Pulmonary artery endothelial cell (primary cell): ENCODE measurements at regions not wholly inside any gene's neighbourhood (a gene's known extent, or its start where the extent isn't known, plus 50 kb on each side); places are given as distances from the start of the nearest gene placed in this dataset.

ENCODE experiments used
- DNase-seq: peaks from one replicate; pipeline ENCODE4 v3.0.0-alpha.2; 2011; ENCODE audit warnings: low read depth, low spot score

- no peak for DNase-seq
Measured at GRCh38 chr2:240208631-240209211, 68.3 kb upstream of the OTOS start.

- no peak for DNase-seq
Measured at GRCh38 chr2:240209493-240209892, 69.0 kb upstream of the OTOS start.

DNA sequence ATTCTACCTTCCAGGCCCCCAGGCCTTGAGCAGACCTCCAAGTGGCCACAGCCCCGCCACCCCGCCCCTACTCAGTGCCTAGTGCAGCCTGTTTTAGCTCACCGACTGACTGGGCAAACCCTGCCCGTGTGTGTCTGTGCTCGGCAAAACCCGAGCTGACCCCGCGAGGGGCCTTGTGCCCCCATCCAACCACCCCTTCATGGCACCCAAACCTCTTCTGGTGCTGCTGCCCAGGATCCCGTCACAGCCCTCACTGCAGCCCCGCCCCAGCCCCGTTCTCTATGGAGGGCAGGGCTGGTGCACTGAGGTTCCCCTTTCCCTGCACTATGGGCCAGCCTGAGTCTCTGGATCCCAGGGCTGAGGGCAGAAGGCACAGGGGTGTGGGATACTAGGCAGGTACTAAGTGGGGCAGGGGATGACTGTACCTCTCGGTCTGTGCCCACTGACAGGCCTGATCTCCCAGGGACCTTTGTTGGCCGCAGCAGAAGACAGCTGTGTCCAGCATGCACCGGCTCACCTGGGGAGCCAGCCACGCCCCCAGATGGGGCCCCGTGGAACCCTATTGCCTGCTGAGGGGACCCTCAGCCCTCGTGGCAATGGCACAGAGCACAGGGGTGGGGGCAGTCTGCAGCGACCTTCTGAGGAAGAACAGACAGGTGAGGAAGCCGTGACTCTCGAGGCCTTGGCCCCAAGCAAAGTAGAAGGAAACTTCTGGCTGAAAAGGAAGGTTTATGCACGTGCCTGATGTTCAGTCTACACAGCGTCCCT, 69.9 kb upstream of the OTOS start:
- no peak for DNase-seq

DNA sequence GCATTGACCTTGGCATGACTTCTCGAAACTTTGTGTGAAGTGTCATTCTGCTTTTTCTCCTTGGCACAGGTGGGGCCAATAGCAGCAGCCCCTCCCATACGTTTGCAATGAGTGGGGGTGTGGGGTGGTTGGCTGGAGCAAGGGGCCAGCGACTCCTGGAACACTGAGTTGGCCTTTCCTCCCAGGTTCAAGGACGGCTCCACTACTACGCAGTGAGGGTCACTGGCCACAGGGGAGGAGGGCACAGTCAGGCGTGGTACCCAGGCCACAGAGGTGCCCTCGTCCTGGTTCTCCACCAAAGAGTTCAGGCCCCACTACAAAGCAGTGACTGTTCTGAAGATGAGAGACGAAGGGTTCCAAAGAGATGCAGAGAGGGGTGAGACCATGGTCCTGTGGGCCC, 70.6 kb upstream of the OTOS start:
- DNase-seq = no peak

DNA sequence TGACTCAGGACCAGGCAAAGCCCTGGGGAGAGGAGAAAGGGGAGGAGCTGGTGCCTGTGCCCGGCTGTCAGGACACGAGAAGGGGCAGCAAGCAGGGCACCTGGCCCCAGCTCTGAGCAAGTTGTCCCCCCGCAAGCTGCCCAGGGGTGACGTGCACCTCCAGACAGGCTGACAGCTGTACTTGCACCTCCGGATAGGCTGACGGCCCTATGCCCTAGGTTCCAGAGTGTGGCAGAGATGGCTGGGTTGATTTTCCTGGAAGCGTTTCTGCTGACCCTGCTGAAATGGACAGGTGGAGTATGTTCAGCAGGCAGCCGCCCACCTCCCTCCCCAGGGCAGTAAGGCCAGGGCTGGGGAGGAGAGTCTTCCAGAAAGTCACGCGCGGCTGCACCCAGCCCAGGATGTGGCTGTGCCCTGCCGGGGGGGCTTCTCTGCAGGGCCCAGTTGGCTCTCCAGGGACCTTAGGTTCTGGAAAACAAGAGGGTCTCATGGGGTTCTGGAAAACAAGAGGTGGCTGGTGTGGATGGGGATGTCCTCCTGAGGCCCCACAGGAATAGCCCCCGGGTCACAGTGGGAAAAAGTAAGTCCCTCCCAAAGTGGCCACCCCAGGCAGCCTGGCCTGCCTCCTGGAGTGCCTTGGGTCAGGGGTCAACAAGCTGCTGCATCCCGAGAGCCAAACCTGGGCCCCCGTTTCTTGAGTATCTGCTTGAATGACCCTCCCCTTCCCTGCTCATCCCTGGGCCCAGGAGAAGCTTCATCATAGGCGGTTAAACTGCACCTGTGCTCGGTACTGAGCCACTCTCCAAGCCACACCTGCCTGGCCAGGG, 71.4 kb upstream of the OTOS start:
- DNase-seq = no peak

DNA sequence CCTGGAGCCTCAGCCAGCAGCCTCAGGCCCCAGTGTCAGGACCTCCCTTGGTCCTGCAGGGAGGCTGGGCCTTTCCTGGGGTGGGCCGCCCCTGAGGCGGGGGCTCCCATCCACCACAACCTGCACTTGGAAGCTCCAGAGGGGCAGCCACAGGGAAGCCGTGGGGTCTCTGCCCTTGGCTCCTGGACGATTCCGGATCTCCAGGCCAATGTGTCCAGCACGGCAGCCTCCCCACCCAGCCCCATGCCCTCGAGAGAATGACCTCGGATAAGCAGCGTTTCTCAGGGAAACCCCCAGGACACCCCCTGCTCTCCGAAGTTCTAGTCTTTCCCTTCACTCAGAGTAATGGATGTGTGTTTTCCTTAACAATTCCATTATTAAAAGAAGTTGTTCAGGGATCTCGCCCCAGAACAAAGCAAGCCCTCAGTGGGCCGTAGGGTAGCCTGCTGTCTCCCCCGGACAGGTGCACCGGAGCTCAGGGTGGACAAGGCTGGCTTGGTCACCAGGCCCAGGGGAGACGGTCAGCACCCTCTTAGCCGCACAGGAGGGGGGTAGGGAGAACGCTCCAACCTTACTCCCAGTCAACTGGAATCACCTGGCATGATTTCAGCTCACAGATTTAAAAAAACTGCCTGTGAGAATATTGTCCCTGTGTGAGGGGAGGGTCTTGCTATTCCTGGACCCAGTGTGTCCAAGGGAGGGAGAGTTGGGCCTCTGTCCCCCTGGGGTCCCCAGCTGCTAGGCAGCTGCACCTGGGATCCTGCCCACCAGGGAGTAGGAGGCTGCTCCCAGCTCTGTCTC, 72.2 kb upstream of the OTOS start:
- DNase-seq = no peak

- no peak for DNase-seq
Measured at GRCh38 chr2:240213226-240213475, 72.7 kb upstream of the OTOS start.

DNA sequence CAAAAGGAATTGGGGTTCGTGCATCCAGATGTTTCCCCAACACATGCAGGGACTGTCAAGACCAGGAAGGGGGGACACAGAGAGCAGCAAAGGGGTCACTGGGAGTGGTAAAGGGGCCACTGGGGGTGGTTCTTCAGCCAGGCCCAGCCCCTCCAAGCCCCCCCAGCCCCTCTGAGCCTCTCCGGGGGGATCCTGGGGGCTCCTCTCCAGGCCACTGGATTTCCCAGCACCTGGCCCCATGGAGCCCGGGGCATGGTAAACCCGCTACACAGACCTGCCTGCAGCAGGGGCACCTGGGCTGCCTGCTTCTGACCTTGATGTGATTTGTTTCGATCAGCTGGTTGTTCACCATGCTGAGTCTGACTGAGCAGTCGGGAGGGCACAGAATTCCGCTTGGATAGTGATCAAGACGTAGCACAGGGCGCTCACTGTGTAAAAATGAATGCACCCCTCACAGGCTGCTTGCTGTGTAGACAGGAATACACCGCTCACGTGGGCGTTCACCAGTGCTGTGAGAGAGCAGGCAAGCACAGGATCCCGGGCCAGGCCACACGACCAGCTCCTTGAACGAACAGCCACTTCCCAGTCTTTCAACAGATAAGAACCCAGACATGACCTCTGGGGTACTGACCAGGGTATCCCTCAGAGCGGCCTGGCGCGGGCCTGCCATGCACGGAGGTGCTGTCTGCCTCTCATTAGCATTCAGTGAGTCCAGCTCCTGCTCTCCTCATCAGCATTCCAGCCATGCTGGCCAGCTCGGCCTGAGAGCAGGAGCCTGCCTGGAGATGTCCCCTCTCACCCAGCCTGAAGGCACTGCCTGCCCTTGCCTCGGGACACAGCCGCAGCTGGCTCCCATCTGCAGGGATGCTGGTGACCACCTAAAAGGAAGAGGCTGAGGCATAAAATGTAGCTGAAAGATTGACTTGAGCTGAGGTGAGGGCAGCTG, 73.3 kb upstream of the OTOS start:
- no peak for DNase-seq

- DNase-seq = no peak
Measured at GRCh38 chr2:240214790-240215675, 74.6 kb upstream of the OTOS start.

DNA sequence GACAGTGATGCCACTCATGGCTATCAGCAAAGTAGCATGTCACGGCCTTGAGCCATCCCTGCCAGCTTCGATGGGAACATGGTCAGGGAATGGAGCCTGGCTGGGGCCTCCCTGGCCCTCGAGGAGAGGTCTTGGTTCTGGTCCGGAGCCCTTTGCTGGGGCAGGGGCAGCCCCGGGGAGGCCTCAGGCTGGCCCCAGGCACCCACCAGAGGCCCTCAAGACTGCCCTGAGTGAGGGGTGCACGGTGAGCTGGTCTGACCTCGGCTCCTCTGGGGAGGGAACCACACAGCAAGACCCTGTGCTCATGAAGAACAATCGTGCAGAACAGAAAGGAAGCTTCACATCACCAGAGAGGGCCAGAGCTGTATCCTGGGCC, 75.2 kb upstream of the OTOS start:
- DNase-seq = no peak

- no peak for DNase-seq
Measured at GRCh38 chr2:240216167-240216566, 75.7 kb upstream of the OTOS start.

DNA sequence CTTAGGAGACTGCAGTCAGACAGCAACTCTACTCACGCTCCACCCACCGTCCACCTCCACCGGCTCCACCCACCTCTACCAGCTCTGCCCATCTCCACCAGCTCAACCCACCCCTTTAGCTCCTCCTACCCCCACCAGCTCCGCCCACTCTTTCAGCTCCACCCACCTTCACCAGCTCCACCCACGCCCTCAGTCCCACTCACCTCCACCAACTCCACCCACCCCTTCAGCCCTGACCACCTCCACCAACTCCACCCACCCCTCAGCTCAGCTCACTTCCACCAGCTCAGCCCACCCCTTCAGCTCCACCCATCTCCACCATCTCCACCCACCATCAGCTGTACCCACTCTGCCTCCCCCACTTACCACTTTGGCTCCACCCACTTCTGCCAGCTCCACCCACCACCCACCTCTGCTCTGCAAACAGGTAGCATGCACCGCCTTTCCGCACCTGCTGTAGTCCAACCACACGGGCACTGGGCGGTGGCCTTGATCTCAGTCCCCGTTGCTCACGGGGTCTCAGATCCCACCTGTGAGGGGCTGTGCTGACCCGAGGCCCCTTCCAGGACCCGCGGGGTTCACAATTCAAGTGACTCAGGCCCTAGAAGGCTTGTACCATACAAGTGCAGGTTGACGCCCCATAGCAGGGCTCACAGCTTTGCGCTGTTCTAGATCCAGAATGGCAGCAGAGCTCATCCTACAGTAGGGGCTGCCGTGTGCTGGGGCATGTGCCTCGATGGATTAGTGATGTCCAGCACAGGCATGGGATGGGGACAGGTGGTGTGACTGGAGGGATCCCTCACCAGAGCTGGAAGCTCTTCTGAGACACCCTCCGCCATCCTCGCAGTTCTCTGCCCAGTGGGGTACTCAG, 77.2 kb upstream of the OTOS start:
- DNase-seq = no peak

- no peak for DNase-seq
Measured at GRCh38 chr2:240219208-240219890, 78.9 kb upstream of the OTOS start.

GRCh38 chr2:240220371-240220770, 79.9 kb upstream of the OTOS start:
- DNase-seq = no peak

DNA sequence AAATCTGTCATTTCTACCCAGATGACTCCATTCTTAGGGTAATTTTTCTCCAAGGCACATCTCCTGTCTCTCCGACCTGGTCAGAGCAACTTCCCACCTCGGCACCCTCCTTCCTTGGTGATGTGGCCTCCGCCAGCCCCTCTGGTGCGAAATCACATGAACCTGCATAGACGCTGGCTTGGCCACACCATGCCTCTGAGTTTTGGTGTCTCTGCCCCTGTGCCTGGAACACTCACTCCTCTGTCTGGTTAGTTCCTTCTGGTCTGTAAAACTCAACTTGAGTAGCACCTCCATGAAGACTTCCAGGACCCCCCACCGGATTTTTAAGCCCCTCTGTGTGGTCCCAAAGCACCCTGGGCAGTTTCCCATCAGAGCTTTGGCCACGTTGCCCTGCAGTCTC, 83.2 kb upstream of the OTOS start:
- DNase-seq = no peak

DNA sequence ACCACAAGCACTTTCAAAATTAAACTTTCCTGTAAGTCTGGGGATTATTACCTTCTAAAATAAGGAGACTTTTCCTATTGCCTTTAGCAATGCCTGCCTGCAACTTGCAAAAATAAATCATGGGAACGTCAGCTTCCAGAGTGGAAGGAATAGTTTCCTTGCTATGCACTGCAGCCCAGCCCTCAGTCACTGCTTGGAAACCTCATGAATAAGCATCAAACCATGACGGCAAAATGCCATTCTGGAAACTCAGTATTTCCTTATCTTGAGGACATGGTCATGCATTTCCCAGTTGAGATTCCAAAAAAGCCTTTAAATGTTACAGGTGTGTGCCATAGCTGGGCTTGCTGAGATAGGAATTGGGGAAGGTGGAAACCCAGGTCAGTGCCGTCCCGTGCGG, 84.2 kb upstream of the OTOS start:
- DNase-seq = no peak

GRCh38 chr2:240225131-240225530, 84.7 kb upstream of the OTOS start:
- DNase-seq = no peak
